ENCODE measurements at regions not wholly inside any gene's neighbourhood (a gene's known extent, or its start where the extent isn't known, plus 50 kb on each side); places are given as distances from the start of the nearest gene placed in this dataset.

DNA sequence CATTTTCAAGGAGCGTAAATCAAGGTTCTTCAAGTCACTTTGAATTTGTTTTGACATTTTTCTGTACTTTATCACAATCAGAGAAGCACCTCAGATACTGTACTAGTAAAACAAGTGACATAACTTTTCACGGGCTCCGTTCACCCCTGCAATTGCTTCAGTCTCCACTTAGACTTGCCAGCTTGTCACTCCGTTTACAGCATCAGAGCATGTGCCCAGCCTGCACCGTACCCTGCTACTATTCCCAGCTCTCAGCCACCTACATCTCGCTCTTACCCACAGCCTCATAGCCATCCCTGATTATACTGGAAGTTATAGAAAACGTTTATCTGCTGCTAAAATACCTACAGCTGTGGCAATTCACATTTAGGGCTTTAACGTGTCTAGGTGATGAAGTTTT lies 135.3 kb upstream of the TENM3 start:
- Histone ChIP-seq H3K4me1 (ENCODE audit: control insufficient read depth in 1 of 2, insufficient read depth in 2 of 2, low read length in 2 of 2) (no peaks in the 10 kb centered on the region), H3K79me2 (ENCODE audit: insufficient read depth, low read length) (no peaks in the 10 kb centered on the region), H3K4me2 (replicated peaks; ENCODE audit: extremely low read depth, low read length, poor library complexity, severe bottlenecking) (no peak overlapping the region), H3K36me3 (replicated peaks in 1 of 2; ENCODE audit: control insufficient read depth in 1 of 2, insufficient read depth in 2 of 2, low read length in 2 of 2) (no peaks in the 10 kb centered on the region), H3K27me3 (ENCODE audit: control insufficient read depth in 2 of 2, insufficient read depth in 2 of 2, low read length in 2 of 2) (no peaks in the 10 kb centered on the region), H3K27ac (ENCODE audit: low read depth in 1 of 2, low read length in 2 of 2) (no peak overlapping the region), H3K4me3 (replicated peaks in 1 of 3; ENCODE audit: low read depth in 2 of 3, low read length in 3 of 3) (no peak overlapping the region), H3K9ac (ENCODE audit: insufficient read depth, low read length, poor library complexity, severe bottlenecking) (no peak overlapping the region), H4K20me1 (ENCODE audit: insufficient read depth, low read length) (no peaks in the 10 kb centered on the region), H2AFZ (ENCODE audit: insufficient read depth, low read depth, low read length, poor library complexity, severe bottlenecking) (no peak overlapping the region), H3K9me3 (replicated peaks in 1 of 2; ENCODE audit: control insufficient read depth in 1 of 2, insufficient read depth in 1 of 2, low read length in 2 of 2) (no peaks in the 10 kb centered on the region)
- Mint-ChIP-seq H3K4me1 (no peaks in the 10 kb centered on the region), H3K9me3 (peaks cover 0 to 7% (median 0%) of the 10 kb centered on the region in 7 donors), H3K27ac (no peak overlapping the region), H3K36me3 (no peaks in the 10 kb centered on the region), H3K27me3 (ENCODE audit: low read depth in 3 of 3) (peaks cover 0 to 4% (median 2%) of the 10 kb centered on the region in 3 donors), H3K4me3 (no peak overlapping the region)
- intact Hi-C loops (cut with micrococcal nuclease), result no loop called here
- TF ChIP-seq, protein P1, sequence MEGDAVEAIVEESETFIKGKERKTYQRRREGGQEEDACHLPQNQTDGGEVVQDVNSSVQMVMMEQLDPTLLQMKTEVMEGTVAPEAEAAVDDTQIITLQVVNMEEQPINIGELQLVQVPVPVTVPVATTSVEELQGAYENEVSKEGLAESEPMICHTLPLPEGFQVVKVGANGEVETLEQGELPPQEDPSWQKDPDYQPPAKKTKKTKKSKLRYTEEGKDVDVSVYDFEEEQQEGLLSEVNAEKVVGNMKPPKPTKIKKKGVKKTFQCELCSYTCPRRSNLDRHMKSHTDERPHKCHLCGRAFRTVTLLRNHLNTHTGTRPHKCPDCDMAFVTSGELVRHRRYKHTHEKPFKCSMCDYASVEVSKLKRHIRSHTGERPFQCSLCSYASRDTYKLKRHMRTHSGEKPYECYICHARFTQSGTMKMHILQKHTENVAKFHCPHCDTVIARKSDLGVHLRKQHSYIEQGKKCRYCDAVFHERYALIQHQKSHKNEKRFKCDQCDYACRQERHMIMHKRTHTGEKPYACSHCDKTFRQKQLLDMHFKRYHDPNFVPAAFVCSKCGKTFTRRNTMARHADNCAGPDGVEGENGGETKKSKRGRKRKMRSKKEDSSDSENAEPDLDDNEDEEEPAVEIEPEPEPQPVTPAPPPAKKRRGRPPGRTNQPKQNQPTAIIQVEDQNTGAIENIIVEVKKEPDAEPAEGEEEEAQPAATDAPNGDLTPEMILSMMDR (IDR thresholded peaks at IDR 0.05), result no peak
- DNase-seq, result no peak
- WGBS (ENCODE audit: insufficient coverage), result 92% methylated on average over 4 of the region's 8 CpGs

DNA sequence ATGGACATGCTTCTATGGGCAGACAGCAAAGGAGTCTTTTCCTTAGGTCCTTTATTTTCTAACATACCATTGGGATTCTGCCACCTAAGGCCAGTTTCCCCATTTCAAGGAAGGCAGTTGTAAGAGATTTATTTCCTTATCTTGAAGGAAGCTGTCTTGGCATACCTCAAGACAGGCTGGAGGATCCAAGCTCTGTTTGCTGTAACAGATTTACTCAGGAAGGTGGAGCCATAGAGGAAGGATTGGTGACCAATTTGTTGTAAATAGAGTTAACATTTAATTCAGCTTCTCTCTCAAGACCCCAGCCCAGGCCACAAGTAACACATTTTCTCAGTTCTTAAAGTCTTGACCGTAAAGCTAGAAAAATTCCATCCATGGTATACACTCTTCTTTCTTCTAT lies 131.6 kb upstream of the TENM3 start:
- no peak overlapping the region for H3K9ac ChIP-seq (ENCODE audit: insufficient read depth, low read length, poor library complexity, severe bottlenecking)
- no peak overlapping the region for H3K4me2 ChIP-seq (replicated peaks; ENCODE audit: extremely low read depth, low read length, poor library complexity, severe bottlenecking)
- H3K27ac ChIP-seq (ENCODE audit: low read depth in 1 of 2, low read length in 2 of 2), result no peak overlapping the region
- intact Hi-C loops (cut with micrococcal nuclease), result no loop called here
- no peaks in the 10 kb centered on the region for H3K79me2 ChIP-seq (ENCODE audit: insufficient read depth, low read length)
- no peaks in the 10 kb centered on the region for H3K36me3 ChIP-seq (replicated peaks in 1 of 2; ENCODE audit: control insufficient read depth in 1 of 2, insufficient read depth in 2 of 2, low read length in 2 of 2)
- peaks cover 0 to 3% (median 0%) of the 10 kb centered on the region in 7 donors for H3K9me3 Mint-ChIP-seq
- no peak overlapping the region for H2AFZ ChIP-seq (ENCODE audit: insufficient read depth, low read depth, low read length, poor library complexity, severe bottlenecking)
- peaks cover 0 to 4% (median 0%) of the 10 kb centered on the region in 3 donors for H3K27me3 Mint-ChIP-seq (ENCODE audit: low read depth in 3 of 3)
- H3K4me3 Mint-ChIP-seq, result no peak overlapping the region
- H3K27me3 ChIP-seq (ENCODE audit: control insufficient read depth in 2 of 2, insufficient read depth in 2 of 2, low read length in 2 of 2), result no peaks in the 10 kb centered on the region
- H3K4me3 ChIP-seq (replicated peaks in 1 of 3; ENCODE audit: low read depth in 2 of 3, low read length in 3 of 3), result no peak overlapping the region
- no peaks in the 10 kb centered on the region for H3K4me1 ChIP-seq (ENCODE audit: control insufficient read depth in 1 of 2, insufficient read depth in 2 of 2, low read length in 2 of 2)
- no peak overlapping the region for H3K27ac Mint-ChIP-seq
- DNase-seq, result no peak
- TF ChIP-seq, protein P1 (IDR thresholded peaks at IDR 0.05), result no peak
- 100% methylated on average over 1 of the region's 1 CpG for WGBS (ENCODE audit: insufficient coverage)
- no peaks in the 10 kb centered on the region for H3K36me3 Mint-ChIP-seq
- no peaks in the 10 kb centered on the region for H3K9me3 ChIP-seq (replicated peaks in 1 of 2; ENCODE audit: control insufficient read depth in 1 of 2, insufficient read depth in 1 of 2, low read length in 2 of 2)
- no peaks in the 10 kb centered on the region for H4K20me1 ChIP-seq (ENCODE audit: insufficient read depth, low read length)
- H3K4me1 Mint-ChIP-seq, result no peaks in the 10 kb centered on the region

Measured in CD14-positive monocyte (primary cell).